HG02610 (cell line): ENCODE measurements at regions not wholly inside any gene's neighbourhood (a gene's known extent, or its start where the extent isn't known, plus 50 kb on each side); places are given as distances from the start of the nearest gene placed in this dataset.
"Not testable (repeated sequence)": the region's sequence is repeated elsewhere in the genome, so short reads cannot be mapped to it uniquely, and the experiment has no call there.

Experiments used
- ATAC-seq: cut with Tn5 transposase; IDR thresholded peaks from one replicate; pipeline ENCODE4 v1.9.1; 2021; ENCODE audit warnings: mild to moderate bottlenecking, moderate library complexity; ENCODE audit not compliant: unreplicated experiment

GRCh38 chr7:82501346-82501745 lies 57.8 kb upstream of the CACNA2D1 start:
- no peak for ATAC-seq

- ATAC-seq, result not testable (repeated sequence)
These were observed 56.0 kb upstream of the CACNA2D1 start for GRCh38 chr7:82499546-82499945.

GRCh38 chr7:82494420-82494819 lies 50.8 kb upstream of the CACNA2D1 start:
- no peak for ATAC-seq
